Stimulated activated CD4-positive, alpha-beta T cell treated with anti-CD3 and anti-CD28 coated beads, Interleukin-4, amount 100 ng/mL, for 4 hours (primary cell): ENCODE measurements at regions not wholly inside any gene's neighbourhood (a gene's known extent, or its start where the extent isn't known, plus 50 kb on each side); places are given as distances from the start of the nearest gene placed in this dataset.

Experiments
- DNase-seq, 2 experiments: peaks; one replicate each; pipeline ENCODE4 v3.0.0-alpha.2; 2020

DNA sequence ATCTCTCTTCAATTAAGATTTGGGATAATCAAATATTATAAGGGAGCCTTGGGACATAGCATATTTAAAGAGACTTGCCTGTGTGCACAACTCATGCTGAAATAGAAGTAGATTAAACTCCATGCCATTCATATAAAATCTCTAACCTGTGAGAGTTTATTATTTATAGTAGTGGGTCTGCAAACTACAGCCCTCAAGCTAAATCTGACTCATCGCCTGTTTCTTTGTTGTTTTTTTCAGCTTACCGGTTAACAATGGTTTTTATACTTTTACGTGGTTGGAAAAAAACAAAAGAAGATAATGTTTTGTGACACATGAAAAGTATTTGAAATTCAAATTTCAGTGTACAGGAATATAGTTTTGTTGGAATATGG lies 61.9 kb upstream of the GHR start:
- DNase-seq: no peak

DNA sequence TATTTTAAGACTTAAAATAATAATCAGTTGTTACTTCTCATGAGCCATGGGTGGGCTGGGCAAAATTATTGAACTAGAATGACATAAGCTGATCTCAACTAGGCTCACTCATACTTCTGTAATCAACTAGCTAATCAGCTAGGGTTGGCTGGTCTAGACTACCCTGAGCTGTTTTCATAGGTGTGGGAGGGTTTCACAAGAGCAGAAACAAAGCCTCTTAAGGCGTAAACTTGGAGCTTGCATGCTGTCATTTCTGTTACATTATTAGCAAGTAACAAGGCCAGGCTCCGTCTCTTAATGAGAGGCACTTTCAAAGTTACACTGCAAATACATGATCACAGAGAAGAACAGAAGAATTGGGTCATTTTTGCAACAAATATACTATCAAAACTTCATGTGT lies 57.2 kb upstream of the GHR start:
- DNase-seq: no peak
